ENCODE measurements at regions not wholly inside any gene's neighbourhood (a gene's known extent, or its start where the extent isn't known, plus 50 kb on each side); places are given as distances from the start of the nearest gene placed in this dataset.

- Histone ChIP-seq H3K27ac (ENCODE audit: extremely low read depth, low read depth, low read length) (no peak overlapping the region), H3K36me3 (ENCODE audit: control insufficient read depth in 2 of 2, insufficient read depth in 1 of 2, low read length in 2 of 2) (no peaks in the 10 kb centered on the region), H3K4me3 (ENCODE audit: low read depth, low read length) (no peak overlapping the region), H3K4me1 (ENCODE audit: control insufficient read depth, insufficient read depth, low read length) (no peaks in the 10 kb centered on the region), H3K9me3 (ENCODE audit: control insufficient read depth, insufficient read depth, low read depth, low read length) (no peaks in the 10 kb centered on the region)
- ChIA-PET POLR2A (no interaction called here), CTCF (interaction anchor here (0.6 kb wide), 1 partner anchor 51 kb away, joined by 3 read pairs; no protein-coding TSS in a partner anchor)
- no peak for TF ChIP-seq ZNF777 (tag by site-specific recombination; IDR thresholded peaks at IDR 0.05; ENCODE audit: borderline replicate concordance)
- no peak for TF ChIP-seq ZNF169 (tag by site-specific recombination; IDR thresholded peaks at IDR 0.05)
- no peak for TF ChIP-seq ZNF785 (tag by site-specific recombination; IDR thresholded peaks at IDR 0.05)
- no peak for TF ChIP-seq ZNF549 (tag by site-specific recombination; IDR thresholded peaks at IDR 0.05)
- no peak for TF ChIP-seq ZNF175 (tag by site-specific recombination; IDR thresholded peaks at IDR 0.05)
- no peak for TF ChIP-seq ZBTB17 (tag by site-specific recombination; IDR thresholded peaks at IDR 0.05)
Measured at GRCh38 chr16:19972111-19972510, 87.5 kb upstream of the GPRC5B start.

DNA sequence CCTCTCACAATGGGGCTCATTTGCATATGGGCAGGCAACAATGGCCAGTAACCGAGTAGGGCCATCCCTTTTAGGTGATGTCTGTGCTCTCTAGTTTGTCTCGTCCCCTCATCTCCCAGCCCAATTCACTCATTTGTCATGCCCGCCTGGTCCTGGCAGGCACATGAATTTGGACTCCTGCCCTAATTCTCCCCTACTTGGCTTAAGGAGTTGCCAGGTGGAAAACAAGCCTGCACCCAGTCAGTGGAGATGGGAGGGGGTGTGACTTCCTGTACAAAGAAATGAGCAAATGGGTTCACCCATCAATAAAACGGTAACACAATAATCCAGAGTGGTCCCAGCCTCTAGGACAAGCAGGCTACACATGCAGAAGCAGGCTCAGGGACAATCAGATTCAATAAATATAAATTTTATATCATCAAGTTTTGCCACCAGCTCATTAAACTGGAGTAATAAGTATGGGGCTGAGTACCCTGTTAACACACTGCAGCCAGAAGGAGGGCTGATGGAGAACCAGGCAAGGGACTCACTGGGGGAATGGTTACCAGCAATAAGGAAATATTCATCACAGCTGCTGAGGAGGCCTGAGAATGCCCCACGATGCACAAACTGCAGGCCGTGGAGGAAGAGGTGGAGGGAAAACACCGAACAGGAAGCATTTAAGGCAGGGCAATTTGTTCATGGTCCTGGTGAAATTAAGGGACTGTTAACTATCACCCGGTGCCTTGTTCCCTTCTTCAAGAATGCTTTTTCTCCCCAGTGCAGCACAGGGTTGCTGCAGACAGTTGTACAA lies 84.4 kb upstream of the GPRC5B start:
- Histone ChIP-seq H3K9me3 (ENCODE audit: control insufficient read depth, insufficient read depth, low read depth, low read length) (no peaks in the 10 kb centered on the region), H3K27ac (ENCODE audit: extremely low read depth, low read depth, low read length) (no peak overlapping the region), H3K4me1 (ENCODE audit: control insufficient read depth, insufficient read depth, low read length) (no peaks in the 10 kb centered on the region), H3K36me3 (ENCODE audit: control insufficient read depth in 2 of 2, insufficient read depth in 1 of 2, low read length in 2 of 2) (no peaks in the 10 kb centered on the region), H3K4me3 (ENCODE audit: low read depth, low read length) (no peak overlapping the region)
- ChIA-PET POLR2A (no interaction called here), CTCF (no interaction called here)
- no peak for TF ChIP-seq KLF7 (tag by site-specific recombination; IDR thresholded peaks at IDR 0.05; ENCODE audit: borderline replicate concordance)
- no peak for TF ChIP-seq FEZF1 (tag by site-specific recombination; IDR thresholded peaks at IDR 0.05)
- no peak for TF ChIP-seq ZNF654 (tag by site-specific recombination; IDR thresholded peaks at IDR 0.05; ENCODE audit: low read depth)
- TF ChIP-seq ZNF324 (tag by site-specific recombination; IDR thresholded peaks at IDR 0.05), result no peak
- TF ChIP-seq ZNF843 (tag by site-specific recombination; IDR thresholded peaks at IDR 0.05), result no peak
- TF ChIP-seq, protein P1, sequence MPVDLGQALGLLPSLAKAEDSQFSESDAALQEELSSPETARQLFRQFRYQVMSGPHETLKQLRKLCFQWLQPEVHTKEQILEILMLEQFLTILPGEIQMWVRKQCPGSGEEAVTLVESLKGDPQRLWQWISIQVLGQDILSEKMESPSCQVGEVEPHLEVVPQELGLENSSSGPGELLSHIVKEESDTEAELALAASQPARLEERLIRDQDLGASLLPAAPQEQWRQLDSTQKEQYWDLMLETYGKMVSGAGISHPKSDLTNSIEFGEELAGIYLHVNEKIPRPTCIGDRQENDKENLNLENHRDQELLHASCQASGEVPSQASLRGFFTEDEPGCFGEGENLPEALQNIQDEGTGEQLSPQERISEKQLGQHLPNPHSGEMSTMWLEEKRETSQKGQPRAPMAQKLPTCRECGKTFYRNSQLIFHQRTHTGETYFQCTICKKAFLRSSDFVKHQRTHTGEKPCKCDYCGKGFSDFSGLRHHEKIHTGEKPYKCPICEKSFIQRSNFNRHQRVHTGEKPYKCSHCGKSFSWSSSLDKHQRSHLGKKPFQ (tag by site-specific recombination; IDR thresholded peaks at IDR 0.05), result no peak
- TF ChIP-seq ZNF677 (tag by site-specific recombination; IDR thresholded peaks at IDR 0.05), result no peak
- no peak for TF ChIP-seq ZNF112 (tag by site-specific recombination; IDR thresholded peaks at IDR 0.05)
- TF ChIP-seq ZNF785 (tag by site-specific recombination; IDR thresholded peaks at IDR 0.05), result no peak
- TF ChIP-seq ZNF37A (tag by site-specific recombination; IDR thresholded peaks at IDR 0.05), result no peak
- TF ChIP-seq, protein P2, sequence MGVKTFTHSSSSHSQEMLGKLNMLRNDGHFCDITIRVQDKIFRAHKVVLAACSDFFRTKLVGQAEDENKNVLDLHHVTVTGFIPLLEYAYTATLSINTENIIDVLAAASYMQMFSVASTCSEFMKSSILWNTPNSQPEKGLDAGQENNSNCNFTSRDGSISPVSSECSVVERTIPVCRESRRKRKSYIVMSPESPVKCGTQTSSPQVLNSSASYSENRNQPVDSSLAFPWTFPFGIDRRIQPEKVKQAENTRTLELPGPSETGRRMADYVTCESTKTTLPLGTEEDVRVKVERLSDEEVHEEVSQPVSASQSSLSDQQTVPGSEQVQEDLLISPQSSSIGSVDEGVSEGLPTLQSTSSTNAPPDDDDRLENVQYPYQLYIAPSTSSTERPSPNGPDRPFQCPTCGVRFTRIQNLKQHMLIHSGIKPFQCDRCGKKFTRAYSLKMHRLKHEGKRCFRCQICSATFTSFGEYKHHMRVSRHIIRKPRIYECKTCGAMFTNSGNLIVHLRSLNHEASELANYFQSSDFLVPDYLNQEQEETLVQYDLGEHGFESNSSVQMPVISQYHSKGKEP (tag by site-specific recombination; IDR thresholded peaks at IDR 0.05), result no peak
- no peak for TF ChIP-seq ZNF510 (tag by site-specific recombination; IDR thresholded peaks at IDR 0.05; ENCODE audit: insufficient replicate concordance)
- TF ChIP-seq ZBTB8A (tag by site-specific recombination; IDR thresholded peaks at IDR 0.05), result no peak
- TF ChIP-seq ZNF626 (tag by site-specific recombination; IDR thresholded peaks at IDR 0.05), result no peak
- TF ChIP-seq ZNF629 (tag by site-specific recombination; IDR thresholded peaks at IDR 0.05), result no peak
- TF ChIP-seq ZNF830 (tag by site-specific recombination; IDR thresholded peaks at IDR 0.05; ENCODE audit: low read depth), result no peak
- TF ChIP-seq BCL11A (tag by site-specific recombination; IDR thresholded peaks at IDR 0.05; ENCODE audit: low read depth), result no peak

Measured in HEK293 (cell line).